Dendritic cell treated with granulocyte-macrophage colony-stimulating factor and Interleukin-4, amounts not matched to agents 40 ng/mL and 50 ng/mL, for 4 days (primary cell): ENCODE measurements at regions not wholly inside any gene's neighbourhood (a gene's known extent, or its start where the extent isn't known, plus 50 kb on each side); places are given as distances from the start of the nearest gene placed in this dataset.

ENCODE experiments used
- H3K27ac Mint-ChIP-seq: one replicate; pipeline ENCODE4 v1.8.0; 2022; ENCODE audit warnings: mild to moderate bottlenecking, mixed read lengths
- H3K27me3 Mint-ChIP-seq: one replicate; pipeline ENCODE4 v1.8.0; 2022; ENCODE audit warnings: mild to moderate bottlenecking, mixed read lengths
- H3K36me3 Mint-ChIP-seq: one replicate; pipeline ENCODE4 v1.8.0; 2022; ENCODE audit warnings: low read depth, mixed read lengths
- H3K4me1 Mint-ChIP-seq: one replicate; pipeline ENCODE4 v1.8.0; 2022; ENCODE audit warnings: low read depth, mixed read lengths
- H3K4me3 Mint-ChIP-seq: one replicate; pipeline ENCODE4 v1.8.0; 2022; ENCODE audit warnings: mild to moderate bottlenecking, moderate library complexity, mixed read lengths
- H3K9me3 Mint-ChIP-seq: one replicate; pipeline ENCODE4 v1.8.0; 2022; ENCODE audit warnings: mixed read lengths
- intact Hi-C: fragments of 100-400 bp; cut with micrococcal nuclease; formaldehyde crosslinking; loops from one replicate; pipeline ENCODE4 v1.15.0; 2022

GRCh38 chr1:57741521-57741920 lies 317.7 kb upstream of the DAB1 start:
- no peaks in the 10 kb centered on the region for H3K27me3 Mint-ChIP-seq
- no peak overlapping the region for H3K4me3 Mint-ChIP-seq
- peaks cover 16% of the 10 kb centered on the region for H3K9me3 Mint-ChIP-seq
- H3K36me3 Mint-ChIP-seq: no peaks in the 10 kb centered on the region
- intact Hi-C loops: no loop called here
- H3K27ac Mint-ChIP-seq: no peak overlapping the region
- no peaks in the 10 kb centered on the region for H3K4me1 Mint-ChIP-seq

- Mint-ChIP-seq H3K27me3 (no peaks in the 10 kb centered on the region), H3K9me3 (no peaks in the 10 kb centered on the region), H3K4me3 (no peak overlapping the region), H3K27ac (no peak overlapping the region), H3K4me1 (no peaks in the 10 kb centered on the region), H3K36me3 (no peaks in the 10 kb centered on the region)
- intact Hi-C loops: no loop called here
Measured at GRCh38 chr1:57736940-57737339, 313.1 kb upstream of the DAB1 start.

GRCh38 chr1:57729181-57729580 lies 305.3 kb upstream of the DAB1 start:
- H3K27me3 Mint-ChIP-seq: no peaks in the 10 kb centered on the region
- H3K4me1 Mint-ChIP-seq: no peaks in the 10 kb centered on the region
- no peaks in the 10 kb centered on the region for H3K36me3 Mint-ChIP-seq
- no peak overlapping the region for H3K4me3 Mint-ChIP-seq
- no peak overlapping the region for H3K27ac Mint-ChIP-seq
- H3K9me3 Mint-ChIP-seq: no peaks in the 10 kb centered on the region
- intact Hi-C loops: no loop called here

- Mint-ChIP-seq H3K27me3 (no peaks in the 10 kb centered on the region), H3K36me3 (no peaks in the 10 kb centered on the region), H3K9me3 (no peaks in the 10 kb centered on the region), H3K4me3 (no peak overlapping the region), H3K27ac (no peak overlapping the region), H3K4me1 (no peaks in the 10 kb centered on the region)
- intact Hi-C loops: no loop called here
Measured at GRCh38 chr1:57727121-57727520, 303.3 kb upstream of the DAB1 start.

- Mint-ChIP-seq H3K4me1 (no peaks in the 10 kb centered on the region), H3K4me3 (no peak overlapping the region), H3K36me3 (no peaks in the 10 kb centered on the region), H3K27me3 (no peaks in the 10 kb centered on the region), H3K9me3 (no peaks in the 10 kb centered on the region), H3K27ac (no peak overlapping the region)
- intact Hi-C loops: no loop called here
Measured at GRCh38 chr1:57725318-57725717, 301.5 kb upstream of the DAB1 start.

- Mint-ChIP-seq H3K9me3 (no peaks in the 10 kb centered on the region), H3K27ac (no peak overlapping the region), H3K27me3 (no peaks in the 10 kb centered on the region), H3K36me3 (no peaks in the 10 kb centered on the region), H3K4me1 (no peaks in the 10 kb centered on the region), H3K4me3 (no peak overlapping the region)
- intact Hi-C loops: no loop called here
Measured at GRCh38 chr1:57724535-57724934, 300.7 kb upstream of the DAB1 start.

- intact Hi-C loops: no loop called here
- no peaks in the 10 kb centered on the region for H3K36me3 Mint-ChIP-seq
- no peak overlapping the region for H3K4me3 Mint-ChIP-seq
- H3K9me3 Mint-ChIP-seq: no peaks in the 10 kb centered on the region
- H3K27ac Mint-ChIP-seq: no peak overlapping the region
- H3K27me3 Mint-ChIP-seq: no peaks in the 10 kb centered on the region
- no peaks in the 10 kb centered on the region for H3K4me1 Mint-ChIP-seq
Measured at GRCh38 chr1:57722285-57722978, 298.6 kb upstream of the DAB1 start.

- Mint-ChIP-seq H3K4me3 (no peak overlapping the region), H3K4me1 (no peaks in the 10 kb centered on the region), H3K36me3 (no peaks in the 10 kb centered on the region), H3K27me3 (no peaks in the 10 kb centered on the region), H3K9me3 (no peaks in the 10 kb centered on the region), H3K27ac (no peak overlapping the region)
- intact Hi-C loops: no loop called here
Measured at GRCh38 chr1:57721001-57721400, 297.1 kb upstream of the DAB1 start.

- peaks cover 7% of the 10 kb centered on the region for H3K9me3 Mint-ChIP-seq
- H3K36me3 Mint-ChIP-seq: no peaks in the 10 kb centered on the region
- H3K4me3 Mint-ChIP-seq: no peak overlapping the region
- H3K27ac Mint-ChIP-seq: no peak overlapping the region
- intact Hi-C loops: no loop called here
- H3K27me3 Mint-ChIP-seq: no peaks in the 10 kb centered on the region
- H3K4me1 Mint-ChIP-seq: no peaks in the 10 kb centered on the region
Measured at GRCh38 chr1:57719274-57719673, 295.4 kb upstream of the DAB1 start.

GRCh38 chr1:57713501-57713900 lies 289.6 kb upstream of the DAB1 start:
- H3K36me3 Mint-ChIP-seq: no peaks in the 10 kb centered on the region
- no peaks in the 10 kb centered on the region for H3K27me3 Mint-ChIP-seq
- intact Hi-C loops: no loop called here
- H3K27ac Mint-ChIP-seq: no peak overlapping the region
- no peak overlapping the region for H3K4me3 Mint-ChIP-seq
- peaks cover 18% of the 10 kb centered on the region for H3K9me3 Mint-ChIP-seq
- no peaks in the 10 kb centered on the region for H3K4me1 Mint-ChIP-seq

GRCh38 chr1:57712846-57713245 lies 289.0 kb upstream of the DAB1 start:
- intact Hi-C loops: no loop called here
- H3K27me3 Mint-ChIP-seq: no peaks in the 10 kb centered on the region

GRCh38 chr1:57711326-57711725 lies 287.5 kb upstream of the DAB1 start:
- Mint-ChIP-seq H3K4me1 (no peaks in the 10 kb centered on the region), H3K27ac (no peak overlapping the region), H3K9me3 (peaks cover 18% of the 10 kb centered on the region), H3K36me3 (no peaks in the 10 kb centered on the region), H3K27me3 (no peaks in the 10 kb centered on the region), H3K4me3 (no peak overlapping the region)
- intact Hi-C loops: no loop called here

More at GRCh38 chr1:57712846-57713245, 289.0 kb upstream of the DAB1 start:
- Mint-ChIP-seq H3K9me3 (peaks cover 18% of the 10 kb centered on the region), H3K27ac (no peak overlapping the region), H3K4me3 (no peak overlapping the region), H3K4me1 (no peaks in the 10 kb centered on the region), H3K36me3 (no peaks in the 10 kb centered on the region)

GRCh38 chr1:57707631-57708030 lies 283.8 kb upstream of the DAB1 start:
- no peak overlapping the region for H3K27ac Mint-ChIP-seq
- H3K9me3 Mint-ChIP-seq: no peaks in the 10 kb centered on the region
- no peaks in the 10 kb centered on the region for H3K4me1 Mint-ChIP-seq
- H3K4me3 Mint-ChIP-seq: no peak overlapping the region
- H3K27me3 Mint-ChIP-seq: no peaks in the 10 kb centered on the region
- intact Hi-C loops: no loop called here
- H3K36me3 Mint-ChIP-seq: no peaks in the 10 kb centered on the region

- no peaks in the 10 kb centered on the region for H3K27me3 Mint-ChIP-seq
- no peak overlapping the region for H3K4me3 Mint-ChIP-seq
- intact Hi-C loops: no loop called here
- no peaks in the 10 kb centered on the region for H3K36me3 Mint-ChIP-seq
- no peaks in the 10 kb centered on the region for H3K4me1 Mint-ChIP-seq
- H3K27ac Mint-ChIP-seq: no peak overlapping the region
- H3K9me3 Mint-ChIP-seq: no peaks in the 10 kb centered on the region
Measured at GRCh38 chr1:57704811-57705210, 281.0 kb upstream of the DAB1 start.

- H3K4me1 Mint-ChIP-seq: no peaks in the 10 kb centered on the region
- no peaks in the 10 kb centered on the region for H3K9me3 Mint-ChIP-seq
- no peak overlapping the region for H3K27ac Mint-ChIP-seq
- H3K27me3 Mint-ChIP-seq: no peaks in the 10 kb centered on the region
- H3K4me3 Mint-ChIP-seq: no peak overlapping the region
- intact Hi-C loops: no loop called here
- no peaks in the 10 kb centered on the region for H3K36me3 Mint-ChIP-seq
Measured at GRCh38 chr1:57704231-57704630, 280.4 kb upstream of the DAB1 start.
